Suppressor macrophage treated with lipopolysaccharide for 1 hour (primary cell): ENCODE measurements at regions not wholly inside any gene's neighbourhood (a gene's known extent, or its start where the extent isn't known, plus 50 kb on each side); places are given as distances from the start of the nearest gene placed in this dataset.

ENCODE experiments used
- DNase-seq, 3 donors: peaks; one replicate each; pipeline ENCODE4 v3.0.0-alpha.2; 2020 to 2022

GRCh38 chr11:113634940-113635575, 71.0 kb downstream of the TMPRSS5 start:
- no peak for DNase-seq

- DNase-seq, result no peak
Measured at GRCh38 chr11:113632981-113633380, 73.1 kb downstream of the TMPRSS5 start.

- DNase-seq, result no peak
Measured at GRCh38 chr11:113629562-113629961, 76.5 kb downstream of the TMPRSS5 start.

- no peak for DNase-seq
Measured at GRCh38 chr11:113628912-113629311, 77.2 kb downstream of the TMPRSS5 start.

GRCh38 chr11:113627946-113628345, 78.2 kb downstream of the TMPRSS5 start:
- DNase-seq, result no peak

GRCh38 chr11:113627297-113627696, 78.8 kb downstream of the TMPRSS5 start:
- no peak for DNase-seq

- no peak for DNase-seq
Measured at GRCh38 chr11:113626736-113627135, 79.4 kb downstream of the TMPRSS5 start.

GRCh38 chr11:113623114-113623513, 83.0 kb downstream of the TMPRSS5 start:
- no peak for DNase-seq

- no peak for DNase-seq
Measured at GRCh38 chr11:113618360-113618759, 87.7 kb downstream of the TMPRSS5 start.

GRCh38 chr11:113615773-113616172, 90.3 kb downstream of the TMPRSS5 start:
- no peak for DNase-seq

GRCh38 chr11:113615098-113615497, 91.0 kb downstream of the TMPRSS5 start:
- no peak for DNase-seq

GRCh38 chr11:113614097-113614496, 92.0 kb downstream of the TMPRSS5 start:
- DNase-seq, result no peak

GRCh38 chr11:113613619-113614018, 92.5 kb downstream of the TMPRSS5 start:
- peak; percentile 22 to 62 (median 41) for DNase-seq

- no peak for DNase-seq
Measured at GRCh38 chr11:113604186-113604585, 101.9 kb downstream of the TMPRSS5 start.

GRCh38 chr11:113603277-113604059, 102.6 kb downstream of the TMPRSS5 start:
- no peak for DNase-seq

- no peak for DNase-seq
Measured at GRCh38 chr11:113602483-113602882, 103.6 kb downstream of the TMPRSS5 start.

- no peak for DNase-seq
Measured at GRCh38 chr11:113596658-113597057, 109.5 kb downstream of the TMPRSS5 start.

GRCh38 chr11:113595810-113596594, 110.1 kb downstream of the TMPRSS5 start:
- DNase-seq, result no peak

GRCh38 chr11:113593698-113594308, 112.3 kb downstream of the TMPRSS5 start:
- DNase-seq, result peak; percentile 50 to 62 (median 61)

GRCh38 chr11:113591117-113591516, 115.0 kb downstream of the TMPRSS5 start:
- no peak for DNase-seq

GRCh38 chr11:113587308-113587739, 112.1 kb upstream of the DRD2 start:
- DNase-seq, result no peak

GRCh38 chr11:113584371-113584770, 109.2 kb upstream of the DRD2 start:
- DNase-seq, result no peak

- DNase-seq, result no peak
Measured at GRCh38 chr11:113581713-113582112, 106.5 kb upstream of the DRD2 start.
